KOPT-K1 (cell line): ENCODE measurements at regions not wholly inside any gene's neighbourhood (a gene's known extent, or its start where the extent isn't known, plus 50 kb on each side); places are given as distances from the start of the nearest gene placed in this dataset.

ENCODE experiments used
- H3K27ac ChIP-seq: fragments of 200-600 bp; sonication (generic); 2 replicates; pipeline ENCODE4 v1.5.1; 2016; ENCODE audit warnings: antibody characterized with exemption, mild to moderate bottlenecking, low read depth, low read length; ENCODE audit not compliant: poor library complexity, severe bottlenecking
- H3K36me3 ChIP-seq: fragments of 200-600 bp; sonication (generic); 2 replicates; pipeline ENCODE4 v1.5.1; 2017; ENCODE audit warnings: antibody characterized with exemption, mild to moderate bottlenecking, low read length, moderate library complexity; ENCODE audit not compliant: insufficient read depth
- H3K9me3 ChIP-seq: fragments of 200-600 bp; sonication (generic); 2 replicates; pipeline ENCODE4 v1.5.1; 2017; ENCODE audit warnings: antibody characterized with exemption, low read length, mild to moderate bottlenecking; ENCODE audit not compliant: insufficient read depth, poor library complexity, severe bottlenecking

- Histone ChIP-seq H3K36me3 (no peaks in the 10 kb centered on the region), H3K27ac (no peak overlapping the region), H3K9me3 (peaks cover 11% of the 10 kb centered on the region)
Observed at GRCh38 chr2:236762628-236763027, 193.0 kb downstream of the ACKR3 start.

GRCh38 chr2:236763857-236764256, 194.2 kb downstream of the ACKR3 start:
- Histone ChIP-seq H3K27ac (no peak overlapping the region), H3K36me3 (no peaks in the 10 kb centered on the region), H3K9me3 (peaks cover 11% of the 10 kb centered on the region)

GRCh38 chr2:236764716-236765115, 195.1 kb downstream of the ACKR3 start:
- H3K27ac ChIP-seq: no peak overlapping the region
- no peaks in the 10 kb centered on the region for H3K36me3 ChIP-seq
- H3K9me3 ChIP-seq: peaks cover 11% of the 10 kb centered on the region

- H3K36me3 ChIP-seq: no peaks in the 10 kb centered on the region
- peaks cover 11% of the 10 kb centered on the region for H3K9me3 ChIP-seq
- H3K27ac ChIP-seq: no peak overlapping the region
Observed at GRCh38 chr2:236765478-236765877, 195.9 kb downstream of the ACKR3 start.

GRCh38 chr2:236766850-236767249, 197.2 kb downstream of the ACKR3 start:
- Histone ChIP-seq H3K27ac (no peak overlapping the region), H3K9me3 (peaks cover 11% of the 10 kb centered on the region), H3K36me3 (no peaks in the 10 kb centered on the region)

GRCh38 chr2:236767941-236768340, 198.3 kb downstream of the ACKR3 start:
- no peaks in the 10 kb centered on the region for H3K36me3 ChIP-seq
- no peak overlapping the region for H3K27ac ChIP-seq
- peaks cover 11% of the 10 kb centered on the region for H3K9me3 ChIP-seq

- no peaks in the 10 kb centered on the region for H3K36me3 ChIP-seq
- H3K9me3 ChIP-seq: peaks cover 11% of the 10 kb centered on the region
- H3K27ac ChIP-seq: no peak overlapping the region
Observed at GRCh38 chr2:236768393-236769140, 198.9 kb downstream of the ACKR3 start.

GRCh38 chr2:236769981-236770671, 200.5 kb downstream of the ACKR3 start:
- peaks cover 11% of the 10 kb centered on the region for H3K9me3 ChIP-seq
- no peaks in the 10 kb centered on the region for H3K36me3 ChIP-seq
- no peak overlapping the region for H3K27ac ChIP-seq

GRCh38 chr2:236772220-236772837, 202.7 kb downstream of the ACKR3 start:
- H3K36me3 ChIP-seq: no peaks in the 10 kb centered on the region
- no peak overlapping the region for H3K27ac ChIP-seq

GRCh38 chr2:236773206-236773605, 203.6 kb downstream of the ACKR3 start:
- Histone ChIP-seq H3K36me3 (no peaks in the 10 kb centered on the region), H3K27ac (no peak overlapping the region), H3K9me3 (no peaks in the 10 kb centered on the region)

More at GRCh38 chr2:236772220-236772837, 202.7 kb downstream of the ACKR3 start:
- H3K9me3 ChIP-seq: no peaks in the 10 kb centered on the region

GRCh38 chr2:236774171-236774570, 204.5 kb downstream of the ACKR3 start:
- H3K27ac ChIP-seq: no peak overlapping the region

GRCh38 chr2:236775511-236775910, 205.9 kb downstream of the ACKR3 start:
- no peak overlapping the region for H3K27ac ChIP-seq
- no peaks in the 10 kb centered on the region for H3K9me3 ChIP-seq
- no peaks in the 10 kb centered on the region for H3K36me3 ChIP-seq

More at GRCh38 chr2:236774171-236774570, 204.5 kb downstream of the ACKR3 start:
- H3K36me3 ChIP-seq: no peaks in the 10 kb centered on the region
- no peaks in the 10 kb centered on the region for H3K9me3 ChIP-seq

- Histone ChIP-seq H3K9me3 (no peaks in the 10 kb centered on the region), H3K27ac (no peak overlapping the region), H3K36me3 (no peaks in the 10 kb centered on the region)
Observed at GRCh38 chr2:236776206-236776605, 206.6 kb downstream of the ACKR3 start.

GRCh38 chr2:236776695-236777251, 207.1 kb downstream of the ACKR3 start:
- Histone ChIP-seq H3K27ac (no peak overlapping the region), H3K36me3 (no peaks in the 10 kb centered on the region), H3K9me3 (no peaks in the 10 kb centered on the region)

GRCh38 chr2:236777408-236777807, 207.8 kb downstream of the ACKR3 start:
- Histone ChIP-seq H3K27ac (no peak overlapping the region), H3K9me3 (no peaks in the 10 kb centered on the region), H3K36me3 (no peaks in the 10 kb centered on the region)
